Activated CD8-positive, alpha-beta T cell treated with anti-CD3 and anti-CD28 coated beads, Interleukin-2, amount 10 ng/mL, durations not matched to agents 7 days and 5 days (primary cell): ENCODE measurements at regions not wholly inside any gene's neighbourhood (a gene's known extent, or its start where the extent isn't known, plus 50 kb on each side); places are given as distances from the start of the nearest gene placed in this dataset.
"Not testable (repeated sequence)": the region's sequence is repeated elsewhere in the genome, so short reads cannot be mapped to it uniquely, and the experiment has no call there.

Source experiments
- ATAC-seq: fragments of 150-1000 bp; cut with Tn5 transposase; one replicate; pipeline ENCODE4 v1.10.0; 2021; ENCODE audit warnings: moderate library complexity
- CTCF ChIA-PET: fragments of 350-600 bp; sonication (Branson Sonifier 250); formaldehyde crosslinking; loops from one replicate; lab custom pipeline; 2021; ENCODE audit warnings: antibody characterized with exemption; lab: Charles Lee
- POLR2A ChIA-PET: fragments of 350-600 bp; sonication (Branson Sonifier 250); formaldehyde crosslinking; loops from one replicate; lab custom pipeline; 2021; ENCODE audit warnings: antibody characterized with exemption; lab: Charles Lee
- DNase-seq: peaks from one replicate; pipeline ENCODE4 v3.0.0-alpha.2; 2020
- H3K27ac Mint-ChIP-seq: one replicate; pipeline ENCODE4 v1.8.0; 2021; ENCODE audit warnings: mild to moderate bottlenecking, mixed read lengths
- H3K27me3 Mint-ChIP-seq: one replicate; pipeline ENCODE4 v1.8.0; 2021; ENCODE audit warnings: low read depth, mixed read lengths
- H3K36me3 Mint-ChIP-seq: one replicate; pipeline ENCODE4 v1.8.0; 2021; ENCODE audit warnings: low read depth, mixed read lengths
- H3K4me1 Mint-ChIP-seq: one replicate; pipeline ENCODE4 v1.8.0; 2021; ENCODE audit warnings: low read depth, mixed read lengths
- H3K4me3 Mint-ChIP-seq: one replicate; pipeline ENCODE4 v1.8.0; 2021; ENCODE audit warnings: mild to moderate bottlenecking, mixed read lengths
- H3K9me3 Mint-ChIP-seq: one replicate; pipeline ENCODE4 v1.8.0; 2022; ENCODE audit warnings: mixed read lengths; ENCODE audit not compliant: insufficient read depth

GRCh38 chr7:9453521-9453920 lies 1020.1 kb downstream of the NXPH1 start:
- no peaks in the 10 kb centered on the region for H3K36me3 Mint-ChIP-seq
- DNase-seq (no peak), ATAC-seq (no peak)
- ChIA-PET CTCF (no interaction called here), POLR2A (no interaction called here)
- no peak overlapping the region for H3K27ac Mint-ChIP-seq
- no peaks in the 10 kb centered on the region for H3K27me3 Mint-ChIP-seq
- H3K9me3 Mint-ChIP-seq = peaks cover 16% of the 10 kb centered on the region
- H3K4me3 Mint-ChIP-seq = no peak overlapping the region
- H3K4me1 Mint-ChIP-seq = no peaks in the 10 kb centered on the region

DNA sequence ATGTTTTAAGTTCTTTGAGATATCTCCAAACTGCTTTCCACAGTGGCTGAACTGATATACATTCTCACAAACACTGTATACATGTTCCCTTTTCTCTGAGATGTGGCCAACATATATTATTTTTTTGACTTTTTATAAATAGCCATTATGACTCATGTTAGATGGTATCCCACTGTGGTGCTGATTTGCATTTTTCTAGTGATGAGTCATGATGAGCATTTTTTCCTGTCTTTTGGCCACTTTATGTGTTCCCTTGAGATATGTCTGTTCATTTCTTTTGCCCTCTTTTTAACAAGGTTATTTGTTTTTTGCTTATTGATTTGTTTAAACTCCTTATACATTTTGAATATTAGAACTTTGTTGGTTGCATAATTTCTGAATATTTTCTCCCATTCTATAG lies 1055.1 kb downstream of the NXPH1 start:
- H3K4me3 Mint-ChIP-seq = no peak overlapping the region
- ChIA-PET POLR2A (no interaction called here), CTCF (no interaction called here)
- peaks cover 19% of the 10 kb centered on the region for H3K9me3 Mint-ChIP-seq
- DNase-seq (no peak), ATAC-seq (no peak)
- no peaks in the 10 kb centered on the region for H3K4me1 Mint-ChIP-seq
- no peak overlapping the region for H3K27ac Mint-ChIP-seq
- H3K27me3 Mint-ChIP-seq = no peaks in the 10 kb centered on the region
- no peaks in the 10 kb centered on the region for H3K36me3 Mint-ChIP-seq

DNA sequence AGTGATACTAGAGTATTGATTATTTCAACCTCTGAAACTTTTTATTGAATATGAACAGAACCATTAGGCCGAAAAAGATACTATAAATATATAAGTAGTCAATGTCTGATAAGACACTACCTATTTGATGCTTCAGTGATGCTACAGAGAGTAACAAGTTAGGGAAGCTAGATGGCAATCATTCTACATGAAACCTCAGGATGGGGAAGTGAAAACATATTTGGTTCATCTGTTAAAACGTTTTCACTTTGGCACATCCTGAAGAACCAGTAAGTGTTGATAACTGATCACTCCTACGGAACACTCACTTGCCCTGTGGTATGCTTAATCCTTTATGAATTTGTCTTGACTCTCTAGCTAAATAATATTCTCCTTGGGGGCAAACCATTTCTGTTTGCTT lies 1064.9 kb downstream of the NXPH1 start:
- POLR2A ChIA-PET = no interaction called here

DNA sequence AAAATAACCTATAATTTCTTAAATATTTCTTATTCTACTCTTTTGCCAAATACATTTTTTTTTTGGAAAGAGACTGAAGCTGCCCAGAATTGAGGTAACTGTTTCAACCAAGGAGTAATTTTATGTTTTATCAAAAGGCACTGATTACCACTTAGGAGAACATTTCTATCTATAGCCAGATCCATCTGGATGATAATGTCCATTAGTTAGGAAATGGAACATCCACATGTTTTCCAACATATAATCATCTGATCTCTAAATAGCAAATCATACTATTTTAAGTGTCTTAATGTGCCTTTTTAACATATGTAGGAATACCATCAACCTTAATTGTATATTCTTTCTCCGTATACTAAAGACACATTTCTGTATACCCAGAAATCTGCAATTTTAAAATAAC lies 1068.9 kb downstream of the NXPH1 start:
- ATAC-seq (no peak), DNase-seq (no peak)
- H3K36me3 Mint-ChIP-seq = no peaks in the 10 kb centered on the region
- POLR2A ChIA-PET = no interaction called here
- H3K27me3 Mint-ChIP-seq = no peaks in the 10 kb centered on the region
- CTCF ChIA-PET = no interaction called here
- H3K4me1 Mint-ChIP-seq = no peaks in the 10 kb centered on the region
- no peak overlapping the region for H3K4me3 Mint-ChIP-seq
- no peak overlapping the region for H3K27ac Mint-ChIP-seq
- no peaks in the 10 kb centered on the region for H3K9me3 Mint-ChIP-seq

More for the DNA sequence above, 1064.9 kb downstream of the NXPH1 start:
- H3K4me3 Mint-ChIP-seq = no peak overlapping the region
- no peak for DNase-seq
- no peak overlapping the region for H3K27ac Mint-ChIP-seq
- no peak for ATAC-seq
- CTCF ChIA-PET = no interaction called here
- no peaks in the 10 kb centered on the region for H3K36me3 Mint-ChIP-seq
- peaks cover 8% of the 10 kb centered on the region for H3K9me3 Mint-ChIP-seq
- no peaks in the 10 kb centered on the region for H3K4me1 Mint-ChIP-seq
- no peaks in the 10 kb centered on the region for H3K27me3 Mint-ChIP-seq

DNA sequence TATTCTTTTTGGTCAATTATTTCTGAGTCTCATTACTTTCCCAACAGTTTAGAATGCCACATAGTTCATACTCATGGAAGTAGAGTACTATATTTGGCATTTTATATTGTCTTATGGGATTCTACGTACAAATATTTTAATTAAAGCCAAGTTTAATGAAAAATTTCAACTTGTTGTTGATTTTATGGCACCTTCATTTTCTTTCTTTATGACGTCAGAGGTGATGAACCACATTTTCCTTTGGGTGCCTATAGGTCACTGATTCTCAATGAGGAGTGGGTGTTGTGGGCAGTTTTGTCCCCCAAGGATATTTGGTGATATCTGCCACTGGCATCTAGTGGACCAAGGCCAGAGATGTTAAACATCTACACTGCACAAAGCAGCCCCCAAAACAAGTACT lies 1071.3 kb downstream of the NXPH1 start:
- H3K36me3 Mint-ChIP-seq = no peaks in the 10 kb centered on the region
- DNase-seq = no peak
- peaks cover 4% of the 10 kb centered on the region for H3K9me3 Mint-ChIP-seq
- no peak overlapping the region for H3K4me3 Mint-ChIP-seq
- no peak overlapping the region for H3K27ac Mint-ChIP-seq
- no peaks in the 10 kb centered on the region for H3K27me3 Mint-ChIP-seq
- CTCF ChIA-PET = interaction anchor here (1.3 kb wide), 1 partner anchor 8 kb away, joined by 3 read pairs; no protein-coding TSS in a partner anchor
- ATAC-seq = no peak
- H3K4me1 Mint-ChIP-seq = no peaks in the 10 kb centered on the region
- POLR2A ChIA-PET = no interaction called here

- no peak for DNase-seq
- Mint-ChIP-seq H3K4me3 (no peak overlapping the region), H3K27me3 (no peaks in the 10 kb centered on the region), H3K9me3 (peaks cover 5% of the 10 kb centered on the region), H3K36me3 (no peaks in the 10 kb centered on the region), H3K4me1 (no peaks in the 10 kb centered on the region), H3K27ac (no peak overlapping the region)
- ATAC-seq = no peak
- ChIA-PET POLR2A (no interaction called here), CTCF (no interaction called here)
Observed at GRCh38 chr7:9505516-9505915, 1072.1 kb downstream of the NXPH1 start.

GRCh38 chr7:9507290-9507689 lies 1073.9 kb downstream of the NXPH1 start:
- Mint-ChIP-seq H3K4me3 (no peak overlapping the region), H3K36me3 (no peaks in the 10 kb centered on the region), H3K4me1 (no peaks in the 10 kb centered on the region), H3K27me3 (no peaks in the 10 kb centered on the region), H3K27ac (no peak overlapping the region), H3K9me3 (peaks cover 5% of the 10 kb centered on the region)
- ChIA-PET POLR2A (no interaction called here), CTCF (no interaction called here)
- no peak for DNase-seq
- no peak for ATAC-seq

DNA sequence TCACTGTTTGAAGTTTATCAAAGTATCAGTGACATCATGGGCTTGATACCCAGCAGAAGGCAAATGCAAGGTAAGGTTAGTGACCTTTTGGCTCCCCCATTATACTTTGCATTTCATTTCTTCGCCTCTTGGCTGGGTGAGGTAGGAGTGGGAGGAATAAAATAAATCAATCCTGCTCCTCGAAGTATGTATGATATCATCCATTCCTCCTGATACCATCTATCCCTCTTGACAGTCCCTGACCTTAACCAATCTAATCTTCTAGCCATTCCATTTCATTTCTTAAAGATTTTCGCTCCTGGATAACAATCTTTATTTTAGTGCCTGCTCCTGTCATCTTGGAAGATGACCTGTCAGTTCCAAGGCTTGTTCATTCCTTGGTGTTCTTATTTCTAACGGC lies 1083.3 kb downstream of the NXPH1 start:
- ChIA-PET CTCF (no interaction called here), POLR2A (no interaction called here)
- H3K36me3 Mint-ChIP-seq = no peaks in the 10 kb centered on the region
- no peak for ATAC-seq
- no peak overlapping the region for H3K27ac Mint-ChIP-seq
- no peaks in the 10 kb centered on the region for H3K27me3 Mint-ChIP-seq
- DNase-seq = no peak
- H3K4me3 Mint-ChIP-seq = no peak overlapping the region
- peaks cover 9% of the 10 kb centered on the region for H3K9me3 Mint-ChIP-seq
- no peaks in the 10 kb centered on the region for H3K4me1 Mint-ChIP-seq

DNA sequence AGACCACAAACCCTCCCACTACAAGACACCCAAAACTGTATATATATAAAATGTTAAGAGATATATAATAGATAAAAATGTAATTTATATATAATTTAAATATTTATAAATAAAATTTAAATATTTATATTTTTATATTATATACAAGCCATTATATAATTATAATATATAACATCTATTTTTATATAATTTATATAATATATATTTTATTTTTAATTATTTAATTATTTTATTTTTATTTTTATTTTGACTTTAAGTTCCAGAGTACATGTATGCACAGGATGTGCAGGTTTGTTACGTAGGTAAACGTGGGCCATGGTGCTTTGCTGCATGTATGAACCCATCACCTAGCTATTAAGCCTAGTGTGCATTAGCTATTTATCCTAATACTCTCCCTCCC lies 1090.2 kb downstream of the NXPH1 start:
- H3K36me3 Mint-ChIP-seq = no peaks in the 10 kb centered on the region
- ChIA-PET CTCF (no interaction called here), POLR2A (no interaction called here)
- H3K4me1 Mint-ChIP-seq = no peaks in the 10 kb centered on the region
- no peak overlapping the region for H3K4me3 Mint-ChIP-seq
- DNase-seq = no peak
- H3K27me3 Mint-ChIP-seq = no peaks in the 10 kb centered on the region
- ATAC-seq = no peak
- peaks cover 2% of the 10 kb centered on the region for H3K9me3 Mint-ChIP-seq
- no peak overlapping the region for H3K27ac Mint-ChIP-seq

- H3K9me3 Mint-ChIP-seq, H3K4me3 Mint-ChIP-seq, ATAC-seq, POLR2A ChIA-PET, H3K4me1 Mint-ChIP-seq, H3K27me3 Mint-ChIP-seq, H3K36me3 Mint-ChIP-seq, H3K27ac Mint-ChIP-seq, DNase-seq, CTCF ChIA-PET: not testable (repeated sequence)
Observed at GRCh38 chr7:9552431-9552830, 1119.0 kb downstream of the NXPH1 start.

DNA sequence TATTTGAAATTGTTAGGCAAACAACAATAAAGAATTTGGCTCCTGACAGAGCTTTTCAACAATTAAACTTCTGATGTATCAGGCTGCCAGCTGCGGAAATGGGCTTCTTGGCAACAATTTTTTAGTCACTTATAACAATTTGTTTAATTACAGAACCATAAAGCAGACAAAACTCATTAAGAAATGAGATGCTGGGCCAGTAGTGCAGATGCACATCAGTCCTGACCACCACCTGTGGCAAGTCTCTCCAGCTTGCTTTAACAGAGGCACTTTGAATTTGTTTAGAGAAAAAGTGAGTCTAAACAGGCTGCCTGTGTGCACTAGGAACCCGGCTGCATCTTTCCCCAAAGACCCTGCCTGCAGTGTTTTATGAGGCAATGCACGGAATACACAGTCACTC lies 1124.4 kb downstream of the NXPH1 start:
- H3K4me3 Mint-ChIP-seq = no peak overlapping the region
- POLR2A ChIA-PET = no interaction called here
- H3K4me1 Mint-ChIP-seq = no peaks in the 10 kb centered on the region
- CTCF ChIA-PET = no interaction called here
- H3K36me3 Mint-ChIP-seq = no peaks in the 10 kb centered on the region
- no peaks in the 10 kb centered on the region for H3K27me3 Mint-ChIP-seq
- DNase-seq (no peak), ATAC-seq (no peak)
- H3K27ac Mint-ChIP-seq = no peak overlapping the region
- peaks cover 5% of the 10 kb centered on the region for H3K9me3 Mint-ChIP-seq

- DNase-seq (no peak), ATAC-seq (no peak)
- H3K27ac Mint-ChIP-seq = no peak overlapping the region
- ChIA-PET POLR2A (no interaction called here), CTCF (no interaction called here)
- no peaks in the 10 kb centered on the region for H3K27me3 Mint-ChIP-seq
- no peak overlapping the region for H3K4me3 Mint-ChIP-seq
- no peaks in the 10 kb centered on the region for H3K4me1 Mint-ChIP-seq
- H3K36me3 Mint-ChIP-seq = no peaks in the 10 kb centered on the region
- peaks cover 24% of the 10 kb centered on the region for H3K9me3 Mint-ChIP-seq
Observed at GRCh38 chr7:9575716-9576115, 1142.3 kb downstream of the NXPH1 start.

DNA sequence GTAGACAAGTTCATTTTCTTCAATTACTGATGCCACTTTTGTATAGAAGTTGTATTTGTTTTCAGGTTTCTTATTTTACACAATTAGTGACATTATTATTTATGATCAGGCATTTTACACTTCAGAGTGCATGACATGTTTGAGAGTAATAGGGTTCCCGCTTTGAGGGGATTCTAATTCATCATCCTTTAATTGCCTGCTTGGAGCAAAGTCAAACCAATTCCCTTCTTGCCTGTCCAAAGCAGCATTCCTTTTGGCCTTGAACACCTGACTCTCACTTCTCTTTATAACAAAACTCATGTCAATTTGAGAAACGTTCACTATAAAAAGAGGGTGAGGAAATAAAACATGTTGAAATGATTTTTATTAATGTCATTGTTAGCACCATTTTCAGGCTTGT lies 1149.4 kb downstream of the NXPH1 start:
- H3K36me3 Mint-ChIP-seq = no peaks in the 10 kb centered on the region
- H3K27ac Mint-ChIP-seq = no peak overlapping the region
- no peaks in the 10 kb centered on the region for H3K4me1 Mint-ChIP-seq
- DNase-seq (no peak), ATAC-seq (no peak)
- no peak overlapping the region for H3K4me3 Mint-ChIP-seq
- ChIA-PET POLR2A (no interaction called here), CTCF (no interaction called here)
- peaks cover 8% of the 10 kb centered on the region for H3K9me3 Mint-ChIP-seq
- no peaks in the 10 kb centered on the region for H3K27me3 Mint-ChIP-seq
